Activated CD8-positive, alpha-beta memory T cell treated with anti-CD3 and anti-CD28 coated beads, Interleukin-2, amount 10 ng/mL, durations not matched to agents 7 days and 5 days (primary cell): ENCODE measurements at regions not wholly inside any gene's neighbourhood (a gene's known extent, or its start where the extent isn't known, plus 50 kb on each side); places are given as distances from the start of the nearest gene placed in this dataset.

ENCODE experiments used
- ATAC-seq: fragments of 150-1000 bp; cut with Tn5 transposase; one replicate; pipeline ENCODE4 v1.10.0; 2021; ENCODE audit warnings: moderate library complexity
- CTCF ChIA-PET: fragments of 350-600 bp; sonication (Branson Sonifier 250); formaldehyde crosslinking; loops from one replicate; lab custom pipeline; 2021; ENCODE audit warnings: antibody characterized with exemption; lab: Charles Lee
- DNase-seq: peaks from one replicate; pipeline ENCODE4 v3.0.0-alpha.2; 2020
- H3K27ac Mint-ChIP-seq: one replicate; pipeline ENCODE4 v1.8.0; 2021; ENCODE audit warnings: mild to moderate bottlenecking, mixed read lengths
- H3K27me3 Mint-ChIP-seq: one replicate; pipeline ENCODE4 v1.8.0; 2021; ENCODE audit warnings: mixed read lengths
- H3K36me3 Mint-ChIP-seq: one replicate; pipeline ENCODE4 v1.8.0; 2021; ENCODE audit warnings: mild to moderate bottlenecking, mixed read lengths
- H3K4me1 Mint-ChIP-seq: one replicate; pipeline ENCODE4 v1.8.0; 2021; ENCODE audit warnings: mixed read lengths
- H3K4me3 Mint-ChIP-seq: one replicate; pipeline ENCODE4 v1.8.0; 2021; ENCODE audit warnings: mild to moderate bottlenecking, moderate library complexity, mixed read lengths
- H3K9me3 Mint-ChIP-seq: one replicate; pipeline ENCODE4 v1.8.0; 2022; ENCODE audit warnings: low read depth, mixed read lengths

DNA sequence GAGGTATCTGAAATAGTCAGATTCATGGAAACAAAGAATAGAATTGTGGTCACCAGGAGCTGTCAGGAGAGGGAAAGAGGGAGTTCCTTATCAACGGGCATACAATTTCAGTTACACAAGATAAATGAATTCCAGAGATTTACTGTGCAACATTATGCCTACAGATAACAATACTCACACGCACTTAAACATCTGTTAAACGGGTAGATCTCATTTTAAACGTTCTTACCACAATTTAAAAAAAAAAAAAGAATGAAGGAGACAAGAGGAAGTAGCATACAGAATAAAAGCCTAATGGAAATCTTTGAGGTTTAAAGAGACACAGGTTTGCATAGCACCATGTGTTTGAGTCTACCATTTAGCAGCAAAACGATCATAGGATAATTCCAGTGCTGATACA lies 298.0 kb downstream of the DKK2 start:
- ATAC-seq (no peak), DNase-seq (no peak)
- CTCF ChIA-PET = no interaction called here
- H3K27me3 Mint-ChIP-seq = no peaks in the 10 kb centered on the region
- H3K27ac Mint-ChIP-seq = no peak overlapping the region
- no peaks in the 10 kb centered on the region for H3K36me3 Mint-ChIP-seq
- no peaks in the 10 kb centered on the region for H3K4me1 Mint-ChIP-seq
- H3K4me3 Mint-ChIP-seq = no peak overlapping the region
- H3K9me3 Mint-ChIP-seq = no peaks in the 10 kb centered on the region

DNA sequence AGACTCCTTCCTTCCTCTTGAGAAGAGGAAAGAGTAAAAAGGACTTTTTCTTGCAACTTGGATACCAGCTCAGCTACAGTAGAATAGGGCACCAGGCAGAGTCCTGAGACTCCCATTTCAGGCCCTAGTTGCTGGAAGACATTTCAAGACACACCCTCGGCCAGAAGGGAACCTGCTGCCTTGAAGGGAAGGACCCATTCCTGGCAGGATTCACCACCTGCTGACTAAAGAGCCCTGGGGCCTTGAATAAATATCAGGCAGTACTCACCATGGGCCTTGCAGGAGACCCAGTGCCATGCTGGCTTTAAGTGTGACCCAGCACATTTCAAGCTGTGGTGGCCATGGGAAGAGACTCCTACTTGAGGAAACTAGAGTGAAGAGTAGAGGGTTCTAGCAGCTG lies 317.6 kb downstream of the DKK2 start:
- no peaks in the 10 kb centered on the region for H3K36me3 Mint-ChIP-seq
- DNase-seq (no peak), ATAC-seq (no peak)
- H3K27me3 Mint-ChIP-seq = no peaks in the 10 kb centered on the region
- no peaks in the 10 kb centered on the region for H3K4me1 Mint-ChIP-seq
- no peak overlapping the region for H3K27ac Mint-ChIP-seq
- peaks cover 2% of the 10 kb centered on the region for H3K9me3 Mint-ChIP-seq
- CTCF ChIA-PET = no interaction called here
- H3K4me3 Mint-ChIP-seq = no peak overlapping the region

DNA sequence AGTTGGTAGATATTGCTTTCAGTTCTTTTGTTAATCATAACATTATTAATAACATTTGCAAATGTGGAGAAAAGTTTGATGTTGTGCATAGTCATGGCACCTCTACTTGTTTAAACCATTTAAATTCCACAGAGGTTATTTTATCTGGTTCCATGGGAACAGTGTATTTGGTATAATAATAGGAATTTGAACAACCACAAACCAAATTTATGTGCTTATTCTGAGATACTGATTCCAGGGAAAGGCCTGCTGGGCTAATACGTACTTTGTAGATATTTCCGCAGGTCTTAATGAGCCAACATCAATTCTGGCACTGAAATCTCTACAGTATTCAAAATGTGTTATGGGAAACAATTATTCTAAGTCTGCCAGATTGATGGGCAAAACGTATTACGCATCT lies 319.0 kb downstream of the DKK2 start:
- H3K9me3 Mint-ChIP-seq = peaks cover 2% of the 10 kb centered on the region
- no peak overlapping the region for H3K27ac Mint-ChIP-seq
- H3K27me3 Mint-ChIP-seq = no peaks in the 10 kb centered on the region
- no peak overlapping the region for H3K4me3 Mint-ChIP-seq
- no peaks in the 10 kb centered on the region for H3K4me1 Mint-ChIP-seq
- CTCF ChIA-PET = no interaction called here
- ATAC-seq (no peak), DNase-seq (no peak)
- no peaks in the 10 kb centered on the region for H3K36me3 Mint-ChIP-seq

DNA sequence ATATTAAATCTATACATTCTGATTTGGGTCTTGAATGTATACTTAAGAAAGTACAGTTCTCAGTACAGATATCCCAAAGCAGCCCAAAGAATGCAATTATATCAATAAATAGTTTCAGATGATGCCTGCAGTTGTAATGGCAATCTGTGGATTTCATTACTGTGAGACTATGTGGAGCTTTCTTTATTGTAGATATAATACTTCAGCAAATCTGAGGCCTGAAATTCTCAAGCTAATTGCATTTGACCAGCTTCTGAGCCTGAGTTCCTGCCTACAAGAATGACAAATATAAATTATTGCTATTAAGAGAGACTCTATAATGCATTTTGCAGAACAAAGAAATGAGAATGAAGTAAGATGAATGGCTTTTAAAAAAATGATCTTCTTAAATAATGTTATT lies 320.3 kb downstream of the DKK2 start:
- DNase-seq (no peak), ATAC-seq (no peak)
- Mint-ChIP-seq H3K4me1 (no peaks in the 10 kb centered on the region), H3K27ac (no peak overlapping the region), H3K27me3 (no peaks in the 10 kb centered on the region), H3K36me3 (no peaks in the 10 kb centered on the region), H3K4me3 (no peak overlapping the region), H3K9me3 (peaks cover 2% of the 10 kb centered on the region)
- CTCF ChIA-PET = no interaction called here

DNA sequence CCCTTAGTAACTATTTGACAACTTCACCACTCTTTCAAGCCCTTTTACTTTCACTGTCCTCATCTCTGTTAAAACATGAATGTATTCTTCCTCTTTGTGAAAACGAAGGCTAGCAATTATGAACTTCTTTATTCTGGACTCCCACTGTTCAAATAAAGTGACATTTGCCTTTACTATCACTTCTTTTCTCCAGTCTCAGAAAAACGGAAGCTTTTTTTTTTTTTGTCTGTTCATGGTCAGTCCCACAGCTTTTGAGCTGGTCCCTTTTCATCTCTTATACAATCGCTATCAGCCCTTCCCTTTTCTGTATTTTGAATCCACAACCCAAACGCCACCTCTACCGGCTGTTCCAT lies 327.7 kb downstream of the DKK2 start:
- no peaks in the 10 kb centered on the region for H3K27me3 Mint-ChIP-seq
- CTCF ChIA-PET = no interaction called here
- no peak overlapping the region for H3K4me3 Mint-ChIP-seq
- H3K36me3 Mint-ChIP-seq = no peaks in the 10 kb centered on the region
- H3K4me1 Mint-ChIP-seq = no peaks in the 10 kb centered on the region
- H3K27ac Mint-ChIP-seq = no peak overlapping the region
- ATAC-seq (no peak), DNase-seq (no peak)
- peaks cover 2% of the 10 kb centered on the region for H3K9me3 Mint-ChIP-seq

DNA sequence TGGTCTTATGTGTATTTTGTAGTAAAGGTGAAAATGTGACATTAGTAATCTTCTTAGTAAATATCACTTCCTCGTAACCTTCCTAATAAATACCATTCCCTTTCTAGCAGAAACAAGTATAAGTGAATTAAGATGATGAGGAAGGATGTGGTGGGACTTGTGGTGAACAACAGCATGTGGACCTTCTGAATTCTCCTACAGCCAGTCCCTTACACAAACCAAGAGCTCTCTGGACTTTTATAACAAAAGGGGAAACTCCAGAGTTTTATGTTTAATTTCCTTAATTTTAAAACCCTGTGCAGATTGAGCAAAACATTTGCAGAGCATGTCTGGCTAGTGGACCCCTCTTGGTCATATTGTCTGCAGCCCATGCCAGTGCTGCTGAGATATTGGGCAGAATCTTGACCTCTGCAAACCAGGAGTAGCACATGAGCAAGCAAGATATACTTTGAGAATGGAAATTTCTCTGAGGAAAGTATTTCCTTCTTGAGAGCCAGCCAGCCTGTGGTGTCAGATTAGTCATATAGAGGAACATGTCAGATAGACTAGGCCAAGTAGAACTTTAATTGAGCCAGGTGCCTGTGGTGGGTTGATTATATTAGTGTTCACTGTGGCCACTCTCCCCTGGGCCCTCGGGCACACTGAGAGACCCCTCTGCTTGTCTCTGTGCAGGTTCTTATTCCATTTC lies 328.2 kb downstream of the DKK2 start:
- ATAC-seq = no peak
- H3K27me3 Mint-ChIP-seq = no peaks in the 10 kb centered on the region
- H3K27ac Mint-ChIP-seq = no peak overlapping the region
- CTCF ChIA-PET = no interaction called here
- no peaks in the 10 kb centered on the region for H3K36me3 Mint-ChIP-seq
- DNase-seq = no peak
- H3K4me3 Mint-ChIP-seq = no peak overlapping the region
- H3K4me1 Mint-ChIP-seq = no peaks in the 10 kb centered on the region
- peaks cover 2% of the 10 kb centered on the region for H3K9me3 Mint-ChIP-seq

DNA sequence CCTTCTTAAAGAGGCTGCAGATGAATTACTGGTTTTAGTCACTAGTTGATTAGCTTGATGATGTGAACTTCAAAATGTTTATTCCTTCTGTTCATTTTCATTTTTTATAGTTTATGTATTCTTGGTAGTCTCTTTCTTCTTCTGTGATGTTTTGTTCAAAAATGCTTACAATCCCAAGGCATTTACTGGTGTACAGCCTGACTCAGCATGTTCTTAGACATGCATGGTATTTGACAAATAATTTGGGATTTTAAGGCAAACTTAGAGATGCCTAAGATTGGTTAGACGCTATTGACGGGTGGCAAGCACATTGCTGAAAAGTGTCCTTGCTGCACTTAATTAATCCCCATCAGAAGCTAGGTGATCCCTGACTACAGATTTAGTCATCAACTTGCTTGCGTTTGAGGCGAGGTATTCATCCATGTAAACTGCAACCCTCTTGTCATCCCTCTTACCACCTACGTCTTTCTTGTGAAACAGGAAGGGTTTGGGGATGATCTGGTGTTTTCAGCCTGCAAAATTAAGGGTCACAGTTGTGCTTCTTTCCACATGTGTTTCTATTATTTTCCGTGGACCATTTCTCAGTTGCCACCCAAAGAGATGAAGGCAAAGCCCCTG lies 331.8 kb downstream of the DKK2 start:
- no peaks in the 10 kb centered on the region for H3K4me1 Mint-ChIP-seq
- no peaks in the 10 kb centered on the region for H3K27me3 Mint-ChIP-seq
- peaks cover 5% of the 10 kb centered on the region for H3K9me3 Mint-ChIP-seq
- H3K27ac Mint-ChIP-seq = no peak overlapping the region
- no peak for DNase-seq
- CTCF ChIA-PET = no interaction called here
- H3K4me3 Mint-ChIP-seq = no peak overlapping the region
- H3K36me3 Mint-ChIP-seq = no peaks in the 10 kb centered on the region
- ATAC-seq = no peak

DNA sequence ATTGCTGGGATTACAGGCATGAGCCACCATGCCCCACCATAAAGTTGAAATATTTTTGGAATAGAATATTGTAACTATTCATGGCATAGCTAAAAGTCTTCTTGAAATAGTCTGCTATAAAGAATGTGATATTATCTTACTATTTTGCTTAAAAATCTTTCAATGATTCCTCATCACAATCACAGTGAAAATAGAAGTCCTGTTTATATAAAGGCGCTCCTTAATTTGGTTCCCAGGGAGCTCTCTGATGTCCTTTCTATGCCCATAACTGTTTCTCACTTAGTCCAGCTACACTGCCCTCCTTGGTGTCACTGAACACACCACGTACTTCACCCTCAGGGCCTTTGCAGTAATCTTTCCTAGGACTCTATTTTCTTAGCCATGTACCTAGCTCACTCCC lies 331.7 kb upstream of the GIMD1 start:
- CTCF ChIA-PET = no interaction called here

DNA sequence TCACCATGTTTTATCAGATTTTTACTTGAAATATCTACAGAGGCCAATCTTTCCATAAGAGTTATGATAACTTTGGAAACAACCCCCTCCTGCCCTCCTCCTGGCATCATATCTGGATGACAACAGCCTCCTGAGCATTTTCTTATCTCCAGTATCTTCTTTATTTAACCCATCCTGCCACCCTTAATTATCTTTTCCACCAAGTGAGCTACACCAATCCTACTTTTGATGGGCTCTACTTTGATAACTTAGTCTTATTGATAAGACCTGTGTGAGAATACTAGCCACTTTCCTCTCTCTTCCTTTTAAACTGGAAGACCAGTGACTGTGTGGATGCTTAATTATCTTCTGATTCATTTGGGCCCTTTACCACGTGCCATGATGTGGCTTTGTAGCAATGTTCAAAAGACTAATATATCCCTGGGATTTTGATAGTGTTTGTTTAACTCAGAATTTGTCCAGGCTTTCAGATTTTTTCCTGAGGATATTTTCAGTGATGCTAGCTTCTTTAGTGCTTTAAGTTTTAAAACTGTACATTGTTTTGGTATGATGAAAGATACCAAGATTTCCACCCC lies 330.1 kb upstream of the GIMD1 start:
- Mint-ChIP-seq H3K4me1 (peaks cover 8% of the 10 kb centered on the region), H3K4me3 (no peak overlapping the region), H3K36me3 (no peaks in the 10 kb centered on the region), H3K27me3 (no peaks in the 10 kb centered on the region), H3K9me3 (peaks cover 3% of the 10 kb centered on the region), H3K27ac (no peak overlapping the region)
- CTCF ChIA-PET = no interaction called here
- ATAC-seq (no peak), DNase-seq (no peak)

More for the DNA sequence above, 331.7 kb upstream of the GIMD1 start:
- Mint-ChIP-seq H3K9me3 (peaks cover 3% of the 10 kb centered on the region), H3K36me3 (no peaks in the 10 kb centered on the region), H3K4me3 (no peak overlapping the region), H3K27me3 (no peaks in the 10 kb centered on the region), H3K27ac (no peak overlapping the region), H3K4me1 (peaks cover 3% of the 10 kb centered on the region)
- DNase-seq (no peak), ATAC-seq (no peak)

DNA sequence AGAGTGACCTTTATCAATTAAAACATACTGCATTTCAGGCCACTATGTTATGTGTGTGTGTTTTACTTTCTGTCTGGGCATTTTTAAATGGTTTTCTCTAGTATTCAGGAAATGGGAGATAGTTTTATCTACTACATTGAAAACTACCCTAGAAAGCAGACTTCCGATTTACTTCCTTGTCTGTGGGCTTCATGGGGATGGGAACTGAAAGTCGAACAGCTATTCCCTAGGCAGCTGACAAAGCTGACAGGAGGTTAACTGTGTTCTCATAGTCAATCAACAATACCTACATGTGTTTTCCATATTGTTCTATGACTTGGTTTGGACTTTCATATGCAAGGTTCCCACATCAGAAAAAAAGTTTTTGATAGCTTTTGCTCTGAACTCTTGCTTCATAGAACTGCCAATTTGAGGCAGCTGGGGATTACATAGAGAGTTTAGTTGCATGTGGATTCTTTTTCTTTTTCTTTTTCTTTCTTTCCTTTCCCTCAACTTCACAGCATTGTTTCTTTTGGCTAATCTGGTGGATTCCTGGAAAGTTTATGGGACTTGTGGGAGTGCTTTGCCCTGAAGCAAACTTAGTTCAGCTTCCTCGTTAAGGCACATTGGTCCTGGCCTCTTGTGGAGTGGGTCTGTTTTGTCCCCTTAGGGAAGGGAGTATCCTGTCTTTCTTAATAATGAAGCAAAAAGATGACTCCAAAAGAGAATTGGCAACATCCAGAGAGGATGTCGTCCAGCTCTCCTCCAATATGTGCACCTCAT lies 327.1 kb upstream of the GIMD1 start:
- H3K4me1 Mint-ChIP-seq = peaks cover 8% of the 10 kb centered on the region
- H3K4me3 Mint-ChIP-seq = no peak overlapping the region
- DNase-seq (no peak), ATAC-seq (no peak)
- CTCF ChIA-PET = no interaction called here
- no peak overlapping the region for H3K27ac Mint-ChIP-seq
- no peaks in the 10 kb centered on the region for H3K36me3 Mint-ChIP-seq
- no peaks in the 10 kb centered on the region for H3K27me3 Mint-ChIP-seq
- H3K9me3 Mint-ChIP-seq = peaks cover 2% of the 10 kb centered on the region

DNA sequence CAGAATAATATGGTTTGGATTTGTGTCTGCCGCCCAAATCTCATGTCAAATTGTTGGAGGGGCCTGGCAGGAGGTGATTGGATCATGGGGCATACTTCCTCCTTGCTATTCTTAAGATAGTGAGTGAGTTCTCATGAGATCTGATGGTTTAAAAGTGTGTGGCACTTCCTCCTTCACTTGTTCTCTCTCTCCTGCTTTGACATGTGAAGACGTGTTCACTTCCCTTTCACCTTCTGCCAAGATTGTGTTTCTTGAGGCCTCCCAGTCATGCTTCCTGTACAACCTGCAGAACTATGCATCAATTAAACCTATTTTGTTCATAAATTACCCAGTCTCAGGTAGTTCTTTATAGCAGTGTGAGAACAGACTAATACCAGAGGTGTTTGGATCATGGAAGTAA lies 325.7 kb upstream of the GIMD1 start:
- H3K4me3 Mint-ChIP-seq = no peak overlapping the region
- H3K27me3 Mint-ChIP-seq = no peaks in the 10 kb centered on the region
- peaks cover 14% of the 10 kb centered on the region for H3K4me1 Mint-ChIP-seq
- no peak overlapping the region for H3K27ac Mint-ChIP-seq
- CTCF ChIA-PET = no interaction called here
- no peaks in the 10 kb centered on the region for H3K36me3 Mint-ChIP-seq
- no peaks in the 10 kb centered on the region for H3K9me3 Mint-ChIP-seq
- no peak for DNase-seq
- no peak for ATAC-seq

DNA sequence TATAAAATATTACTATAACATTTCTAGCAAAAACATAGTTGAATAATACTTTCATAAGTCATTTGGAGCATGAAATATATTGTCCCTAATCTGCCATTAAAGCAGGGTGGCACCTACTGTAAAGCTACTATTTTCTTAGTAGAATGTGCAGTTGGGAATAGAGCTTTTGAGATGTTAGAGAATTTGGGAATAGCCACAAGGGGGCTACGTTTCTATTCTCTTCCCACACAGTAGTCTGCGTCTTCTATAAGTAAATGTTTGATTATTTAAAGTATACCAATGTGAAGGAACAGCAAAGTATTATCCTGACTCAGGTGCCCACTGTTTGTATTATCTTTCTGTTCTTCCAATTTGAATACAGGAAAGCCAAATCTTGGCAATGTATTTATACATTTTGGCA lies 323.2 kb upstream of the GIMD1 start:
- no peak for DNase-seq
- ATAC-seq = no peak
- Mint-ChIP-seq H3K36me3 (no peaks in the 10 kb centered on the region), H3K27me3 (no peaks in the 10 kb centered on the region), H3K4me3 (no peak overlapping the region), H3K27ac (no peak overlapping the region), H3K9me3 (no peaks in the 10 kb centered on the region), H3K4me1 (peaks cover 14% of the 10 kb centered on the region)
- CTCF ChIA-PET = no interaction called here

DNA sequence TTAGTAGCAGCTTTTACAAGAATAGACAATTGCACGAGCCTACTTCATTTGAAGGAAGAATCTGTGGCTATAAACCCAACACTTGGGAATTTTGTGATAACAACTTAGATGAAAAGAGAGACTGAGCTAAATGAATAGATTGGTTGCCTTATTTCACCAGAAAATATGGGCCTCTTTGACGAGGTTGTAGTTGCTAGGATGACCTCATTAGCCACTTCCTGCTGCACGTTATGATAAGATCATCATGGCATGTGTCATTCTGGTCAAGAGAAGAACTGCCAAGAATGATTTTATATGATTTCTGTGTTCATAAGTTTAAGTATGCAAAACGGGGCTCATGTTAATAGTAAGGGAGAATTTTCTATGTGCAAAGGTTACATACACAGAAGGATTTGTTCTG lies 321.9 kb upstream of the GIMD1 start:
- Mint-ChIP-seq H3K27ac (no peak overlapping the region), H3K27me3 (no peaks in the 10 kb centered on the region), H3K36me3 (no peaks in the 10 kb centered on the region), H3K4me1 (peaks cover 12% of the 10 kb centered on the region), H3K9me3 (no peaks in the 10 kb centered on the region), H3K4me3 (no peak overlapping the region)
- CTCF ChIA-PET = no interaction called here
- ATAC-seq (peak; percentile 53), DNase-seq (peak; percentile 41)

DNA sequence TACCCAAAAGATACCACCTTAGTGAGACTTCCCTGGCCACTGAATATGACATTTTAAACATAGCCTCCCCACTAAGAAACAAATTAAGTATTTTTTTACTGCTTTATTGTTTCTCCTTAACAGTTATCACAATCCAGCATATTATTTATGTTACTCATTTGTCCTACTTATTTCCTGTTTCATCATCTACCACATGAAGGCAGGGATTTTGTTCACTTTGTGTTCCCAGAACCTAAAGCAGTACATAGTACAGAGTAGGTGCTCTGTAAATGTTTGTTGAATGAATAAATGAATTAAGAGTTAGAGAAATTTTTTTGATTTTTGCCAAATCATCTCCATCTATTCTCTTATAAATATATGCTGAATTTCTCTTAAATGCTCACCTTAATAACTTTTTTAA lies 318.4 kb upstream of the GIMD1 start:
- CTCF ChIA-PET = no interaction called here
- DNase-seq (no peak), ATAC-seq (no peak)
- H3K36me3 Mint-ChIP-seq = no peaks in the 10 kb centered on the region
- no peaks in the 10 kb centered on the region for H3K27me3 Mint-ChIP-seq
- no peak overlapping the region for H3K27ac Mint-ChIP-seq
- peaks cover 6% of the 10 kb centered on the region for H3K4me1 Mint-ChIP-seq
- H3K4me3 Mint-ChIP-seq = no peak overlapping the region
- peaks cover 8% of the 10 kb centered on the region for H3K9me3 Mint-ChIP-seq
